ENCODE measurements at regions not wholly inside any gene's neighbourhood (a gene's known extent, or its start where the extent isn't known, plus 50 kb on each side); places are given as distances from the start of the nearest gene placed in this dataset.
"Not testable (repeated sequence)": the region's sequence is repeated elsewhere in the genome, so short reads cannot be mapped to it uniquely, and the experiment has no call there.

DNA sequence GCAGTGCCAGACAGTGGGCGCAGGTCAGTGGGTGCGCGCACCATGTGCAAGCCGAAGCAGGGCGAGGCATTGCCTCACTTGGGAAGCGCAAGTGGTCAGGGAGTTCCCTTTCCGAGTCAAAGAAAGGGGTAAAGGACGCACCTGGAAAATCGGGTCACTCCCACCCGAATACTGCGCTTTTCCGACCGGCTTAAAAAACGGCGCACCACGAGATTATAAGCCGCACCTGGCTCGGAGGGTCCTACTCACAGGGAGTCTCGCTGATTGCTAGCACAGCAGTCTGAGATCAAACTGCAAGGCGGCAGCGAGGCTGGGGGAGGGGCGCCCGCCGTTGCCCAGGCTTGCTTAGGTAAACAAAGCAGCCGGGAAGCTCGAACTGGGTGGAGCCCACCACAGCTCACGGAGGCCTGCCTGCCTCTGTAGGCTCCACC is 77.9 kb downstream of the NR4A2 start:
- DNase-seq (ENCODE audit: low read depth in 2 of 2): not testable (repeated sequence)

- DNase-seq (ENCODE audit: low read depth in 2 of 2): no peak
These were observed 78.8 kb downstream of the NR4A2 start for GRCh38 chr2:156253765-156254164.

DNA sequence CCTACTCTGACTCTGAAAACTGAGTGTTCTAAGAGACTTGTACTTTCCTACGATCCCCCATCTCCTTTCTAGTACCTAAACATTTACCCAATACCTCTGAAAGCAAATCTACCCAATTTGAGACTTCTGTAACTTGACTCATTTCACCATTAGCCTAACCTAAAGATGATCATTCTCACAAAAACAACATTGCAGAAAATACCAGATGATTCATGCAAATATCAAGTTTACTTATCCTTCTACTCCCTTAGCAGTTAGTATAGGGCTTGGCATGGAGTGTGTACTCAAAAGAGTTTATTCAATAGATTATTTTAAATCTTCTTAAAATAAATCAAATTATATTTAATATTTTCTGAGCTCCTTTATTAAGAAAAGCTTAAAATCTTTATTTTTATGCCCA is 89.6 kb downstream of the NR4A2 start:
- no peak for DNase-seq (ENCODE audit: low read depth in 2 of 2)

- no peak for DNase-seq (ENCODE audit: low read depth in 2 of 2)
These were observed 95.0 kb downstream of the NR4A2 start for GRCh38 chr2:156237558-156237957.

- no peak for DNase-seq (ENCODE audit: low read depth in 2 of 2)
These were observed 102.7 kb downstream of the NR4A2 start for GRCh38 chr2:156229724-156230362.

DNA sequence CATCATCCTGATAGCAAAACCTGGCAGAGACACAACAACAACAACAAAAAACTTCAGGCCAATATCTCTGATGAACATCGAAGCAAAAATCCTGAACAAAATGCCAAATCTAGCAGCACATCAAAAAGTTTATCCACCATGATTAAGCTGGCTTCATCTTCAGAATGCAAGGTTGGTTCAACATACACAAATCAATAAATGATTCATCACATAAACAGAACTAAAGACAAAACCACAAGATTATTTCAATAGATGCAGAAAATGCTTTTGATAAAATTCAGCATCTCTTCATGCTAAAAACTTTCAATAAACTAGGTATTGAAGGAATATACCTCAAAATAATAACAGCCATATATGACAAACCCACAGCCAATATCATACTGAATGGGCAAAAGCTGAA is 109.2 kb downstream of the NR4A2 start:
- DNase-seq (ENCODE audit: low read depth in 2 of 2): not testable (repeated sequence)

DNA sequence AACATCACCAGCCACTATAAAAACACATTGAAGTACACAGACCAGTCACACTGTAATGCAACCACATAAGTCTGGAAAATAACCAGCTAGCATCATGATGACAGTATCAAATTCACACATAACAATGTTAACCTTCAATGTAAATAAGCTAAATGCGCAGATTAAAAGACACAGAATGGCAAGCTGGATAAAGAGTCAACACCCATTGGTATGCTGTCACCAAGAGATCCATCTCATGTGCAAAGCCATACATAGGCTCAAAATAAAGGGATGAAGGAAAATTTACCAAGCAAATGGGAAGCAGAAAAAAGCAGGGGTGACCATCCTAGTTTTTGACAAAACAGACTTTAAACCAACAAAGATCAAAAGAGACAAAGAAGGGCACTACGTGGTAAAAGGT is 110.8 kb downstream of the NR4A2 start:
- no peak for DNase-seq (ENCODE audit: low read depth in 2 of 2)

DNA sequence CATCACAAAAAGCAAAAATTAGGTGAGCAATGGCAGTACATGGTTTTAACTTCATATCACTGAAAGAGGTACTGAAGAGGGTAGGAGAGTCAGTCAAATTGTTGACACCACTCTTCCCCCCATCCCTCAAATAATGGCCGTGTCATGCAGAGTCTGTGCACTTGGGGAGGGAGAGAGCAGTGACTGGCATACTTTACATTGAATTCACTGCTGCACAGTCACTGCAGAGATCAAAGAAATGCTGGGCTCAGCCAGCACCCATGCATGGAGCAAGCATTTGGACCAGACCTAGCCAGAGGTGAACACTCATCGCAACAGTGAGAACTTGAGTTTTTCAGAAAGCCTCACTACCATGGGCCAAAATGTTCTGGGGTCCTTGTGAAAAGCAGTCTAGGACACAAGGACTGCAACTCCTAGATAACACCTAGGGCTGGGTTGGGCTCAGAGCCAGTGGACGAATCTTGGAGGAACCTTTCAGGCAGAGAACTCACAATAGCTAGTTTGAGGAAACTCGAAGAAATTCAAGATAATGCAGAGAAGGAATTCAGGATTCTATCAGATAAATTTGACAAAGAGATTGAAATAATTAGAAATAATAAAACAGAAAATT is 112.9 kb downstream of the NR4A2 start:
- no peak for DNase-seq (ENCODE audit: low read depth in 2 of 2)

DNA sequence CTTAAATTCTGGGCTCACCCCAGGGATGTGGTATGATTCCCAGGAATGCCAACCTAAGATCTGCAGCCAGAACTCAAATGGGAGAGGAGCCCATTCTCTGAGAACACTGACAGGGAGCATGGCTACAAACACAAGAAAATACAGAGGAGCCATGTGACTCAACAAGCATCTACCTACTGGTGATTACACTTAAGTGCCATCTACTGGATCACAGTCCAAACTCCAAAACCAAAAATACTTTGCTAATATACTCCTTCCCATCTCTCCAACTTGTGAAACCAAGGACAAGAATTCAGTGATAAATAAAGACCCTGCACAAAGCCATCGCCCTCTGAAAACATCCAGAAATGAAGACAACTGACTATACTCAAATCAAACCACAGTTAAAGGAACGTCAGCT is 116.9 kb downstream of the NR4A2 start:
- no peak for DNase-seq (ENCODE audit: low read depth in 2 of 2)

DNA sequence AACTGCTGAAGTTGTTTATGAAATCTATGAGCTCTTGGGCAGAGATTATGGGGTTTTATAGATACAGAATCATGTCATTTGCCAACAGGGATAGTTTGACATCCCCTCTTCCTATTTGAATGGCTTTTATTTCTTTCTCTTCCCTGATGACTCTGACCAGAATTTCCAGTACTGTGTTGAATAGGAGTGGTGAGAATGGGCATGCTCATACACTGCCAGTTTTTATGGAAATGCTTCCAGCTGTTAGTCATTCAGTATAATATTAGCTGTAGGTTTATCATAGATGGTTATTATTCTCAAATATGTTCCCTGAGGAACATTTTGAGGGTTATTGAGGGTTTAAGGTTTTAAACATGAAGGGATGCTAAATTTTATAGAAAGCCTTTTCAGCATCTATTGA is 121.2 kb downstream of the NR4A2 start:
- DNase-seq (ENCODE audit: low read depth in 2 of 2): no peak

DNA sequence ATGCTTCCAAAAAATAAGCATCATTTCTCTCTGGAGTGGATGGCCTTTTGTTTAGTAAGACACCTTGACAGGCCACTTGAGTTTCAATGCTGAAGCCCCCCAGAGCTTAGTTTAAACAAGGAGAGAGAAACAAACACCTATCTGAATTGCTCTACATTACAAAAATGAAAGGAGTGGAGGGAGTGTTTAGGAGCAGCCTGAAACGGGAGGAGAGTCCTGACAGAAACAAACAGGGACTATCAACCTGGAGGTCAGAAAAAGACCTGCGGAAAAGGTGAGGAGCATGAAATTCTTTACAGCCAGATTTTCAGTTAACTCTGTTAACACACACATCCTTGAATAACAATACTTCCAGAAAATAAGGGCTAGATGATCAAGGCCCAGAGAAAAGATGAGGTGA is 126.2 kb downstream of the NR4A2 start:
- DNase-seq (ENCODE audit: low read depth in 2 of 2): no peak

GRCh38 chr2:156199588-156199987 is 132.9 kb downstream of the NR4A2 start:
- no peak for DNase-seq (ENCODE audit: low read depth in 2 of 2)

DNA sequence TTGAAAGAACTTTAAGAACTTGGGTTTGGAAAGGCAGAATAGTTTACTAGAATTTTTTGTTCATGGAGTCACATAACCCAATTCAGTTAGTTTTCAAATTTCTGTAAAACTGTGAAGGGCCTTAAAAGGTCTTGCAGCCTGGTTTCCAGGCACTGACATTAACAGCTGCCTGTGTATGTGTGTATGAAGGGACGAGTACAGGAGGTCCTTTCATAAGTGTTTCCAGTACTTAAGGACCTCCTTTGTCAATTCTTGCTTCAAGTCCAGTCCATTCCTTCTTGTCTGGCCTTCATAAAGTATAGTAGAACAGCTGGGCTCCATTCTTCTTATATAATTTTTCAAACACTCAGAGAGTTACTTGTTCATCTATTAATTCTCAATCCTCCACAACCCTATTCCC is 136.5 kb downstream of the NR4A2 start:
- DNase-seq (ENCODE audit: low read depth in 2 of 2): no peak

GRCh38 chr2:156192468-156192867 is 140.1 kb downstream of the NR4A2 start:
- no peak for DNase-seq (ENCODE audit: low read depth in 2 of 2)

GRCh38 chr2:156191527-156191926 is 141.0 kb downstream of the NR4A2 start:
- no peak for DNase-seq (ENCODE audit: low read depth in 2 of 2)

DNA sequence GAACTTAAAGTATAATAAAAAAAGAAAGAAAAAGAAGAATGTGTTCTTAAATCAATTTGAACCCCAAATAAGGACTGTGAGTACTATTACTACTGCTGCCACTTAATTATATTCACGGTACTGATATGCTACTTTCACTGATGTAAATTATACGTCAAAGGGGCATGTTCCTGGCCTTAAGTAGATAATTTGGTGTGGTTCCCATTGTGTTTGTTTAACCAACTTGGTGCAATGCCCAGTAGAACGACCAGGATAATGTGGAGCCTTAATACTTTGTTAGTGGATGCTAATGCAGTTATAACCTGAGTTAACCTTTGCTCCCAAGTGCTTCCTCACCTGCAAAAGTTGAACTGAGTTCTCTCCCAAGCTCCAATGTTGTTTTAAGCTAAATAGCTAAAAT is 142.0 kb downstream of the NR4A2 start:
- DNase-seq (ENCODE audit: low read depth in 2 of 2): no peak

DNA sequence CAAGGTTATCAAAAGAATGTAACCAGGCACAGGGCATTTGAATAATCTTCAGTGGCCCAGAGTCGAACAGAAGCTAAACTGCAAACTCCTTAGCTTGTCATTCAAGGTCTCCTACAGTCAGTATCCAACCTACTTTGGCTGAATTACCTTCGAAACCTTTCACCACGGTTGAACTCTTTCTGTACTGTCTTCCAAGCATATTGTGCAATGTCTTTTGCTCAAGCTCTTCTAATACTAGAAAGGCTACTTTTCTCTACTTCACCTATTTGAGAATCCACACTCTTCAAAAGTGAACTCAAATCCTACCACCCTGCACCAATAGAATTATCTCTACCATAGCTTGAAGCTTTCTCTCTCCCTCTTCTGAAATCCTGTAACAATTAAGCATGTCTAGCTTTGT is 142.9 kb downstream of the NR4A2 start:
- DNase-seq (ENCODE audit: low read depth in 2 of 2): no peak

DNA sequence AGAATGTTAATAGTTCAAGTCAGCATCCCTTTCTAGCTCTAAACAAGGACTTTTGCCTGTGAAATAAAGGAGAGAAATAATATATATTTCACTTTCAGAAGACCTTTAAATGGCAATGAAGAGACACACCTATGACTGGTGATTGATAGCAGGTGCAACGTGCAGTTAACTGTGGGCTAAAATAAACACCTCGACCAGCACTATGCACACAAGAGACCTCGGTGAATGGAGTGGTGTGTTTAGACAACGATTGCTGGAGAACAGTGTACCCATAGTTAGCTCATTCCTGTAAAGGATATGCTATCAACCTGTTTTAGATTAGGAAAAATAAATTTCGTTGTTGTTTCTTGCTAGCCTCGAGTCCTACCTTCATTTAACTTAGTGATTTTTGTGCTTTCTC is 143.4 kb downstream of the NR4A2 start:
- no peak for DNase-seq (ENCODE audit: low read depth in 2 of 2)

DNA sequence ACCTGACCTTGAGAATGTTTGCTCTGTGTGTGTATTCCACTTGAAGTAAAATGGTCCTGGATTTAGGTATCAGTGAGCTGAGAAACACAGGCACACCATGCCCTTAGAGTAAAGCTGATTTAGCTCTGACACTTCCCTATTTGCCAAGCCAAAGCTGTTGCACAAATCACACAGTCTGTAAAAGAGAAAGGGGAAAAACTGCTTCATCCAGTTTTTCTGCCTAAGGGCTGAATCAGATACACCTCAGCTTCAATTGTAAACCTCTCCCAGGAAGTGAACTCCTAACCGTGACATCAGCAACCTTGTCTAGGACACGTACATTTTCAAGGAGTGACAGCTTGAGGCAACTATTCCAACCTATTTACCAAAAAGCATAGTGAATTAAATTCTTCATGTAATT is 150.4 kb downstream of the NR4A2 start:
- DNase-seq (ENCODE audit: low read depth in 2 of 2): no peak

GRCh38 chr2:156181208-156181607 is 151.3 kb downstream of the NR4A2 start:
- no peak for DNase-seq (ENCODE audit: low read depth in 2 of 2)

- DNase-seq (ENCODE audit: low read depth in 2 of 2): no peak
These were observed 154.9 kb downstream of the NR4A2 start for GRCh38 chr2:156177654-156178053.

DNA sequence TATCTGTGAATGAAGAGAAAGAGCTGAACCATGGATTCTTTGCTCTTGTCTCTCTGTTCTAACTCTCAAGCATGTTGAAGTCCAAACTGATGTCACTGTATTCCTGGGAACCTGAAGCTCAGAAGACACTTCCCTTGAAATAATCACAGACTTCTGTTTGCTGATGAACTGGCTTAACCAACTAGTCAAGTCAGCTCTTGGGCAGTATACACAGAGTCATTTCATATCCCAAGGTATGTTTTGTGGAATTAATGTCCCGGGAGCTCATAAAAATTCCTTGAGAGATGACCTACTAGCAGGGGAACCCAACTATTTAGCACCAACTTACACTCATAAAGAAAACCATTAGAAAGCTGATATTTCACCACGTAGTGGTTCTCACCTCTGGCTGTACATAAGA is 156.6 kb downstream of the NR4A2 start:
- DNase-seq (ENCODE audit: low read depth in 2 of 2): no peak

GRCh38 chr2:156170929-156171328 is 161.6 kb downstream of the NR4A2 start:
- no peak for DNase-seq (ENCODE audit: low read depth in 2 of 2)

DNA sequence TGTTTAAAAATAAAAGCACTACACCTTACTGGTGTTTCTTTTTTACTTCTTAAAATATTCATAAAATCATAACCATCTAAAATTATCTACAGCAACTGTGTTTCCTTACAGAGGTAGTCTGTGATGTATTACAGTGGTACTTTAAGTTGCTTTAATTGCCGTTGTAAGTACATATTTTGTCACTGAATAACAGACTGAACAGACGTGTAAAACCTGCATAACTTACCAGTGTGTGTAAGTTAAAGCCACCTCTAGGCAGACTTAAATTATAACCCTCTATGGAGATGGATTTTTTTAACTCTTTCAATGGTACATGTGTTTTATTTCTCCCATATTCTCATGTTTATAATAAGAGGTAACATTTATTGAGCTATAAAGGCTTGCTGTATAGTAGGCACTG is 166.8 kb downstream of the NR4A2 start:
- no peak for DNase-seq (ENCODE audit: low read depth in 2 of 2)
